ENCODE measurements at regions not wholly inside any gene's neighbourhood (a gene's known extent, or its start where the extent isn't known, plus 50 kb on each side); places are given as distances from the start of the nearest gene placed in this dataset.

DNA sequence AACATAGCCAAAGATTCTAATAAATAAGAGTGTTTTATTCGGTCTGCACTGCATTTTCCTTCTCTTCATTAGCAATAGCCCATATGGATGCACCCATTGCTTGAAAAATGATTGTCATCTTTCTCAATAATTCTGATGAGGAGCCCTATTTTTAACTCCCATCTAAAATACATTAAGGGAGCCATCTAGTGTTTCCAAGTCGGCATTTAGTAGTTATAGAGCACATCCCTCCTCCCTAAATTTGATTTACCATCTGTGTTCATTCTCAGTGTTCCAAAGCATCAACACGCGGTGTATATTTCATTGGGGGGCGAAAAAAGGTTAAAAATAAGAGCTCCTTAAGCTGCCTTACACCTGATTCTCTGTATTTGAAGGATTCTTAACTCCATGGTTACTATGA lies 119.2 kb upstream of the IPO5 start:
- ATAC-seq = no peak; the same call in 2 of the 3 replicates
- no peak for TF ChIP-seq TCF4 (CRISPR knock-in tag; IDR thresholded peaks at IDR 0.05; ENCODE audit: borderline replicate concordance)
- no peak for TF ChIP-seq SNAI2 (CRISPR knock-in tag; IDR thresholded peaks at IDR 0.05)
- TF ChIP-seq ISL1 (CRISPR knock-in tag; IDR thresholded peaks at IDR 0.05) = no peak
- no peak for TF ChIP-seq ZNF70 (CRISPR knock-in tag; IDR thresholded peaks at IDR 0.05)
- TF ChIP-seq PATZ1 (CRISPR knock-in tag; IDR thresholded peaks at IDR 0.05; ENCODE audit: borderline replicate concordance) = no peak
- TF ChIP-seq ZFP3 (CRISPR knock-in tag; IDR thresholded peaks at IDR 0.05) = no peak
- TF ChIP-seq CREB5 (CRISPR knock-in tag; IDR thresholded peaks at IDR 0.05; ENCODE audit: low read depth) = no peak
- no peak for TF ChIP-seq OSR1 (CRISPR knock-in tag; IDR thresholded peaks at IDR 0.05)
- TF ChIP-seq ZFP30 (CRISPR knock-in tag; IDR thresholded peaks at IDR 0.05) = no peak
- no peak for TF ChIP-seq ZNF8 (CRISPR knock-in tag; IDR thresholded peaks at IDR 0.05)
- TF ChIP-seq ZNF565 (CRISPR knock-in tag; conservative IDR thresholded peaks at IDR 0.05; ENCODE audit: low read depth) = no peak
- TF ChIP-seq ARNTL (CRISPR knock-in tag; IDR thresholded peaks at IDR 0.05; ENCODE audit: borderline replicate concordance, low read depth) = no peak
- TF ChIP-seq GLIS3 (CRISPR knock-in tag; IDR thresholded peaks at IDR 0.05) = no peak
- TF ChIP-seq RARB (CRISPR knock-in tag; IDR thresholded peaks at IDR 0.05) = no peak
- TF ChIP-seq ESRRG (CRISPR knock-in tag; IDR thresholded peaks at IDR 0.05) = no peak
- TF ChIP-seq PPARA (CRISPR knock-in tag; IDR thresholded peaks at IDR 0.05; ENCODE audit: borderline replicate concordance) = no peak

DNA sequence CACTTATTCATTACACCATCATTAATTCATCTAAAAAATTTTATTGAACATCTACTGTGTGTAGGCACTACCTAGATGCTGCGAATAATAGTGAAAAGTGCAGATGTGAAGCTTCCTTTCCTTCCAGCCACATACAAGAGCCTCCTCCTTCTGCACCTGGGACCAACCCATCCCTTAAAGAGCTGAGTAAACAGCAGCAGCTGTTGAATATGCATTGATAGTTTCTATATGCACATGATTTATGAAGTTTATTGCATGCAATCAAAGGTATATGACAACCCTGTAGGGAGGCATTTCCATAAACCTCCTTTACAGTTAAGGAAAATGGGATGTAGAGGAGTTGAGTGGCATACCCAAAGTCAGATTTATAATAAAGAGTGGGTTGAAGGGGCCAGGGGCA lies 110.3 kb upstream of the IPO5 start:
- ATAC-seq = no peak
- TF ChIP-seq CSRNP3 (CRISPR knock-in tag; IDR thresholded peaks at IDR 0.05) (no peak), ARNTL (CRISPR knock-in tag; IDR thresholded peaks at IDR 0.05; ENCODE audit: borderline replicate concordance, low read depth) (no peak), TCF4 (CRISPR knock-in tag; IDR thresholded peaks at IDR 0.05; ENCODE audit: borderline replicate concordance) (no peak), TOX (CRISPR knock-in tag; IDR thresholded peaks at IDR 0.05; ENCODE audit: borderline replicate concordance) (no peak), OSR1 (CRISPR knock-in tag; IDR thresholded peaks at IDR 0.05) (no peak), BACH2 (CRISPR knock-in tag; IDR thresholded peaks at IDR 0.05; ENCODE audit: borderline replicate concordance) (no peak), ZC3H10 (CRISPR knock-in tag; IDR thresholded peaks at IDR 0.05) (no peak), ZNF565 (CRISPR knock-in tag; conservative IDR thresholded peaks at IDR 0.05; ENCODE audit: low read depth) (no peak), CSDC2 (CRISPR knock-in tag; IDR thresholded peaks at IDR 0.05) (no peak), PPARA (CRISPR knock-in tag; IDR thresholded peaks at IDR 0.05; ENCODE audit: borderline replicate concordance) (no peak), ESRRG (CRISPR knock-in tag; IDR thresholded peaks at IDR 0.05) (no peak), GLIS3 (CRISPR knock-in tag; IDR thresholded peaks at IDR 0.05) (no peak), ZNF70 (CRISPR knock-in tag; IDR thresholded peaks at IDR 0.05) (no peak), PATZ1 (CRISPR knock-in tag; IDR thresholded peaks at IDR 0.05; ENCODE audit: borderline replicate concordance) (no peak), SNAI2 (CRISPR knock-in tag; IDR thresholded peaks at IDR 0.05) (no peak), ZFP30 (CRISPR knock-in tag; IDR thresholded peaks at IDR 0.05) (no peak), TSHZ2 (CRISPR knock-in tag; IDR thresholded peaks at IDR 0.05) (no peak)

All from SK-N-SH treated with all-trans-retinoic acid at 6 μM for 48 hours (cell line).